Fibroblast of pulmonary artery (primary cell): ENCODE measurements at regions not wholly inside any gene's neighbourhood (a gene's known extent, or its start where the extent isn't known, plus 50 kb on each side); places are given as distances from the start of the nearest gene placed in this dataset.

Experiments
- DNase-seq: peaks from one replicate; pipeline ENCODE4 v3.0.0-alpha.2; 2010; ENCODE audit warnings: low read depth
- H3K4me3 ChIP-seq: replicated peaks from 2 replicates; pipeline ENCODE4 v1.5.1; 2011; ENCODE audit warnings: low read depth, mild to moderate bottlenecking, control low read depth, low read length, moderate library complexity
- TF ChIP-seq, protein P1 (sequence below): IDR thresholded peaks from 2 replicates; pipeline ENCODE4 v1.5.1; 2011; ENCODE audit warnings: mild to moderate bottlenecking, control low read depth, low read length, inconsistent platforms; ENCODE audit errors: missing control alignments

DNA sequence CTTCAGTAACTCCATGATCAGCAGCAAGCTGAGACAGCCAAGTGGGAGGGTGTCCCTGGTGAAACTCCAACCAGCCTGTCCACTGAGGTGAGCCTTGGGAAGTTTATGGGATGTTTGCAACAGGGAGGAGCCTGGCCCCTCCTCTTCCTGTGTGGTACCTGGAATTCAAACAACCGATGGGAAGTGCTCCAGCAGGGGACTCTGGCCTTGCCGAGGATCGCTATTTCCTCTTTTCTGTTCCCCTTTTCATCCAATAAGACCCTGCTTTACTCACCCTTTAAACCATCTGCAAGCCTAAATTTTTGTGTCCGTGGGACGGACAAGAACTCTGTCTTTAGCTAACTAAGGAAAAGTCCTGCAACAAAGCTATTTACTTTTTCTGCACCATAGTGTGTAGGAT is 491.1 kb upstream of the ZMIZ1 start:
- no peak for DNase-seq
- TF ChIP-seq, protein P1, sequence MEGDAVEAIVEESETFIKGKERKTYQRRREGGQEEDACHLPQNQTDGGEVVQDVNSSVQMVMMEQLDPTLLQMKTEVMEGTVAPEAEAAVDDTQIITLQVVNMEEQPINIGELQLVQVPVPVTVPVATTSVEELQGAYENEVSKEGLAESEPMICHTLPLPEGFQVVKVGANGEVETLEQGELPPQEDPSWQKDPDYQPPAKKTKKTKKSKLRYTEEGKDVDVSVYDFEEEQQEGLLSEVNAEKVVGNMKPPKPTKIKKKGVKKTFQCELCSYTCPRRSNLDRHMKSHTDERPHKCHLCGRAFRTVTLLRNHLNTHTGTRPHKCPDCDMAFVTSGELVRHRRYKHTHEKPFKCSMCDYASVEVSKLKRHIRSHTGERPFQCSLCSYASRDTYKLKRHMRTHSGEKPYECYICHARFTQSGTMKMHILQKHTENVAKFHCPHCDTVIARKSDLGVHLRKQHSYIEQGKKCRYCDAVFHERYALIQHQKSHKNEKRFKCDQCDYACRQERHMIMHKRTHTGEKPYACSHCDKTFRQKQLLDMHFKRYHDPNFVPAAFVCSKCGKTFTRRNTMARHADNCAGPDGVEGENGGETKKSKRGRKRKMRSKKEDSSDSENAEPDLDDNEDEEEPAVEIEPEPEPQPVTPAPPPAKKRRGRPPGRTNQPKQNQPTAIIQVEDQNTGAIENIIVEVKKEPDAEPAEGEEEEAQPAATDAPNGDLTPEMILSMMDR: no peak
- H3K4me3 ChIP-seq: no peak overlapping the region

DNA sequence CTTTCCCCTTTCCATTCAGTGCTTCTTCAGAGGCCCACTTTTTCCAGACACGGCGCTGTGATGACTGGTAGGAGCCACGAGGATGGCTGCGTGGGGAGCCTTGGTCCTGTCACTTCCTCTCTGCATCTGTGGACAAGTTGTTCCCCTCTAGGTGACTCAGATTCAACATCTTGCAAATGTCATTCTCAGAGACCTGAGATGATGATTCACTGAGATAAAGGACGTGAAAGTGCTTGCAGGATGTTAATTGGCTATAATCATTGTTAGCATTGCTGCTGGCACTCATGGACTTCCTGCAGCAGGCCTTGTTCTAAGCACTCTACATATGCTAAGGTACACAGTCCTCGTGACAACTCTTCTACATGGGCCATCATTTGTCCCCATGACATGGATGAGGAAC is 489.8 kb upstream of the ZMIZ1 start:
- H3K4me3 ChIP-seq: no peak overlapping the region
- TF ChIP-seq, protein P1: no peak
- DNase-seq: peak; percentile 3

DNA sequence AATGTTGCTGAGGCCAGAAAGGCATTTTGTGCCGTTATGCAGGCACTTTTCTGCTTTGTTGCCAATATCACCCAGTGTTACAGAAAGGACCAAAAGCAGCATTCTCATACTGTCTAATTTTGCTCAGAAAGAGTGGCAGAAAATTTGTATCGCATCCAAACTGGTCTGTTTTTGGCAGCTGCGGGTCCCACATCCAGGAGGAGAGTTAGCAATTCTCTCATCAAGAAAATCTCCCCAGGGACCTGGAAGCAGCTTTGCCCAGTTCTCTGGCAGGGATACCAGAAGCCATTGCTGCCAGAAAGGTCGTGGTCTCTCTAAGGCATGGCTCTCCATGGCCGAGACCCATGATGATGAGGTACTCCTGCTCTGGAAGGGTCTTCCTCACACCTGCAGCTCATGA is 489.2 kb upstream of the ZMIZ1 start:
- TF ChIP-seq, protein P1: no peak
- H3K4me3 ChIP-seq: no peak overlapping the region
- DNase-seq: no peak

DNA sequence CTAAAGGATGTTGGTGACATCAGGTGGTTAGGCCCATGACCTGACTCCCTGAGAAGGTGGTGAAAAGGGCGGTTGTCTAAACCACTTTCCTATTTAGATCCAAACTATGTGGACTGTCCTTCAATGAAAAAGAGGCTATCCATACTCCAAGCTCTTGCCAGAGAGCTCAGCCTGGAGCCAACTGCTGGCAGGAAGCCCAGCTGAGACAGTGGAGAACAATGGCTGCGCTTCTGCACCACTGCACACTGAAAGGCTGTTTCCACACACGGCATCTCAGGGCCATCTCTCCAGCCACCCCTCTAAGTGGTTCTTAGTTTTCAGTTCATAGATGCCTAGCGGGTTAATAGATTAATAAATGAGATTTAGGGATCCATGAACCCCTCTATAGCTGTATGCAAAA is 488.8 kb upstream of the ZMIZ1 start:
- DNase-seq: peak; percentile 88
- TF ChIP-seq, protein P1: no peak

DNA sequence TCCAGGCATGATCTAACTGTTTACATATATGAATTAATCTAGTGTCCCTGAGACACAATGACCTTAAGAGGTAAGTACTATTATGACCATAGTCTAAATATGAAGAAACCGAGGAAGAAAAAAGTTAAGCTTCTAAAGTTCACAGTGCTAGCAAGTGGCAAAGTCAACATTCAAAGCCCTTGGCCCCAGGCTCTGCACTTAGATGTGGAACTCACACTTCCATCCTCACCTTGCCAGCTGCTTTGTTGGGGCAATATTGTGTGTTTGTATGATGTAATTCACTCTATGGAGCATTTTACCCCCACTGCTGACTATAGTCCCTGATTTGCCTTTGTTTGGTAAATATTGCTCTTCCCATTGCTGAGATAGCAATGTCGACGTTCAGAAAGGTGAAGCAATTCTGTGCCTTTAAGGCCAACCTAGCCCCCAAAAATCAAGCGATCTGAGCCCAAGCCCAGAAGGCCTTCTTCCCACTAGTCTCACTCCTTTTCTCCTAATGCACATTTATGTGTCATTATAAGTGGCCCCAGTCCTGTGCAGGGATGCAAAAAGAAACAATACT is 487.6 kb upstream of the ZMIZ1 start:
- no peak for DNase-seq
- TF ChIP-seq, protein P1: no peak
- no peak overlapping the region for H3K4me3 ChIP-seq

More for the DNA sequence above, 488.8 kb upstream of the ZMIZ1 start:
- H3K4me3 ChIP-seq: no peak overlapping the region

DNA sequence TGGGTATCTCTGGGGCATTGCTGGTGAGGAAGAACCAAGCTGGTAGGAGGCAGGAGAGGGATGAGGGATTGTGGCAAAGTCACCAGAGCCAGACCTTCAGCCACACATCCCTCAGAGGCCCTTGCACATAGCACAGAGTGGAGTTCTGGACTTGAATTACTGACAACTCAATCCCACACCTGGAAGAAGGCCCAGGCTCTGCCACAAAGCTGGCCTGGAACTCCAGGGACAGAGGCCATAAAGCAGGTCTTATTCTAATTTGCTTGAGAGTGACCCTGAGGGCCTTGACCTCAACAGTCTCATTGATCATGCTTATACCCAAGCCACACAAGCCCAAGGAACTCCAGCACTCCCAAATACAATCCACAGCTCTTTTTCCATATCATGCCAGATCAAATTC is 486.2 kb upstream of the ZMIZ1 start:
- DNase-seq: no peak
- TF ChIP-seq, protein P1: no peak
- no peak overlapping the region for H3K4me3 ChIP-seq

DNA sequence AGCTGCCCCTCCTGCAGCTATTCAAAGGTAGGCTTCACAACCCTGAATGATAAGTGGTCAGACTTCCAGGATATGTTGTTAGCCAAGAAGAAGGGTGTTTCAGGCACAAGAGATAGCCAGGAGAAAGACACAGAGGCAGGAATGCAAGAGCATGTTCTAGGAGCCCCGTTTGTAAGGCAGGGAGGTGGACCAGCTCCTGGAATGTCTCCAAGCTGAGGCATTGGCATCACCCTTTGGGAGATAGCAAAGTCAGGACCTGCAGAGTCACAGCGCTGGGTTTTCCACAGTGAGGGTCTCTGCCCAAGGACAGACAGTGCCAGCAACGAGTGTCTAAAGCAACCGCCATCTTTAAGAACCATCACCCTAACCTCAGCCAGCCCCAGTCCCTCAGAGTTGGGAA is 484.5 kb upstream of the ZMIZ1 start:
- TF ChIP-seq, protein P1: no peak
- DNase-seq: no peak
- H3K4me3 ChIP-seq: no peak overlapping the region
